ENCODE measurements at regions not wholly inside any gene's neighbourhood (a gene's known extent, or its start where the extent isn't known, plus 50 kb on each side); places are given as distances from the start of the nearest gene placed in this dataset.

DNA sequence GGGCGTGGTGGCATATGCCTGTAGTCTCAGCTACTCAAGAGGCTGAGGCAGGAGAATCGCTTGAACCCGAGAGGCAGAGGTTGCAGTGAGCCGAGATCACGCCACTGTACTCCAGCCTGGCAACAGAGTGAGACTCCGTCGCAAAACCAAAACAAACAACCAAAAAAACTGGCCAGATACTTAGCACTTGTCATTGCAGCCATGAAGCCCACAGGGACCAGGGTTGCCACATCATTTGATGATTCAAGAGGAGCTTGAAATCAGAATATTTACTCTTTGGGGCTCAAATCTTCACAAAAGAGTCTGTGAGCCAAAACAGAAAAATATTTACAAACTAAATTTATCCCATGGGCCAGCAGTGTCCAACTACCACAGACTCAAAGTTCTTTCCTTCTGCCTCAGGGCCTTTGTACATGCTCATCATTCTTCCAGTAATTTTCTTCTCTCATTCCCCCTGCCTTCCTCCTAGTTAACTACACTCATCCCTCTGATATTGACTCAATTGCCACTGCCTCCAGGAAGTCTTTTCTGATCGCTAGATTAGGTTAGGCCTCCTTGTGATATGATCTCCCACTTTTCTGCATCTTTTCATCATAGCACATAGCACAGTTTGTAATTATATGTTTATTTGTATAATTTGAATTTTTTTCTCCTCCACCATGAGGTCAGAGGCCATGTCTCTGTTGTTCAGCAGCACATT lies 130.8 kb upstream of the PLEKHG7 start:
- no peak for DNase-seq
- no peak overlapping the region for H3K27ac ChIP-seq
- intact Hi-C loops (cut with DNase I): loop anchor here (5.0 to 10.0 kb wide), 2 partner anchors 760 to 1207 kb away; no protein-coding TSS in a partner anchor
- TF ChIP-seq POLR2A (IDR thresholded peaks at IDR 0.05) (no peak), CTCF (IDR thresholded peaks at IDR 0.05) (no peak)
- no peaks in the 10 kb centered on the region for H3K27me3 ChIP-seq
- WGBS, 2 donors: 86 to 94% methylated on average over 8 of the region's 8 CpGs
- no peaks in the 10 kb centered on the region for H3K36me3 ChIP-seq
- no peaks in the 10 kb centered on the region for H3K9me3 ChIP-seq
- peaks cover 0 to 11% of the 10 kb centered on the region in 2 donors for H3K4me1 ChIP-seq
- H3K4me3 ChIP-seq (replicated peaks in 1 of 3): no peak overlapping the region

- Histone ChIP-seq H3K27ac (no peak overlapping the region), H3K9me3 (no peaks in the 10 kb centered on the region), H3K4me3 (replicated peaks in 1 of 3) (no peak overlapping the region), H3K27me3 (no peaks in the 10 kb centered on the region), H3K4me1 (peaks cover 0 to 11% of the 10 kb centered on the region in 2 donors), H3K36me3 (no peaks in the 10 kb centered on the region)
- no peak for DNase-seq
- 84 to 89% methylated on average over 4 of the region's 4 CpGs for WGBS, 2 donors
- intact Hi-C loops (cut with DNase I): loop anchor here (5.0 to 10.0 kb wide), 2 partner anchors 759 to 1206 kb away; no protein-coding TSS in a partner anchor
- no peak for TF ChIP-seq CTCF (IDR thresholded peaks at IDR 0.05)
Observed at GRCh38 chr12:92571169-92571568, 131.6 kb upstream of the PLEKHG7 start.

DNA sequence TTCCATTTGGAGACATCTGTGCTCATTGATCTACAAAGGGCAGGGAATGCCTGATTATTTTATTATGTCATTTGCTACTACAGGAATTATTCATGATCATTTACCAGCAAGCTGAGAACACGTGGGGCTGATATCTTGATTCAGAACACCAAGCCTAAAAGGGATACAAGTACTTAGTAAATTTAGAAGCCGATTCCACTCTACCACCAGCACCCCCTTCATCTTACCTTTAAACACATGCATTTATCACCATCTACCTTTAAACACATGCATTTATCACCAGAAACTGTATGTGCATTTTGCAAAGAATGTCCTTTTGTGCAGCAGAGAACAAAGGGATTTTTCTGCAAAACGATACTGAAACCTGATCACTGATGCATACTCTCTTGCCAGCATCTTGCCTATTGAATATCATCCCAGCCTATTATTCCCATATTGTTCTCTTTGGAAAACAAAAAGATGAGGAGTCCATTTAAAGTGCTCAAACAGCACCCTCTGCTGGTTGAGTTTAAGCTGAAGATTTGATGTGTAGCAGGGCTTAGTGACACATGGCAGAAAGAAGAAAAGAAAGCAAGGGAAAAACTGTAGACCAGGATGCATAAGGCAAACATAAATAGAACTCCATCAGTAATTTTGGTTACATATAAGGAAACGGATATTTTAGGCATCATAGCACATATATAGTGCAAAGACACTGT lies 132.6 kb upstream of the PLEKHG7 start:
- Histone ChIP-seq H3K4me1 (peaks cover 0 to 11% of the 10 kb centered on the region in 2 donors), H3K36me3 (no peaks in the 10 kb centered on the region), H3K27ac (no peak overlapping the region), H3K4me3 (replicated peaks in 1 of 3) (no peak overlapping the region), H3K9me3 (no peaks in the 10 kb centered on the region), H3K27me3 (no peaks in the 10 kb centered on the region)
- intact Hi-C loops (cut with DNase I): loop anchor here (5.0 to 10.0 kb wide), 2 partner anchors 758 to 1205 kb away; no protein-coding TSS in a partner anchor
- WGBS, 2 donors: 10 to 18% methylated on average over 4 of the region's 4 CpGs
- TF ChIP-seq CTCF (IDR thresholded peaks at IDR 0.05) (peak in 5 of 6 experiments; percentile 48 to 95 (median 81)), POLR2A (IDR thresholded peaks at IDR 0.05) (no peak)
- peak; percentile 56 to 57 for DNase-seq

GRCh38 chr12:92568691-92569090 lies 134.1 kb upstream of the PLEKHG7 start:
- WGBS, 2 donors: 79% methylated on average over 2 of the region's 2 CpGs
- intact Hi-C loops (cut with DNase I): no loop called here
- Histone ChIP-seq H3K27me3 (no peaks in the 10 kb centered on the region), H3K9me3 (no peaks in the 10 kb centered on the region), H3K36me3 (no peaks in the 10 kb centered on the region), H3K27ac (no peak overlapping the region), H3K4me1 (peaks cover 5 to 6% of the 10 kb centered on the region in 2 donors), H3K4me3 (replicated peaks in 1 of 3) (no peak overlapping the region)
- DNase-seq: no peak
- TF ChIP-seq CTCF (IDR thresholded peaks at IDR 0.05) (no peak), POLR2A (IDR thresholded peaks at IDR 0.05) (no peak)

DNA sequence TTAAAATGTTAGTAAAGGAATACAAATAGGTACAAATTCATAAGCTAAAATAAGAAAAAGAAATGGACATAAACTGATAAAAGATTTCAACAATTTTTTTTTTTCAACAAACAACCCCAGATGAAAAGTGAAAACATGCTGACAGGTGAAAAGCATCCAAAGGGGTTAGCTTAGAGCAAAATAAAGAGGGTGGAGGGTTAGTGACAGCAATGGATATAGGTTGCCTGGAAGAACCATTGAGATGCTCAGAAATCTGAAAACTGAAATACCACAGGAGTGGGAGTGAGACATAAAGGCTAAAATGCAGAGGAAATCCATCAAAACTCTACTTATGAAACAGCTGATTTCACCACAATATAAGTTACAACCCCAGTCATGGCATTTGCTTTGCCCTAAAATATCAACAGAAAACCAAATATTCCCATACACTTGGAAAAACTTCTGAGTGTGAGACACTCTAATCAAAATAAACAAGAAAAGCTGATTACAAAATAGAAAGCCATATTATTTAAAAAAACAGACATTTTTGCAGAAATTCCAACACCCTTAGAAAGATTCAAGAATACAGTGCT lies 136.3 kb upstream of the PLEKHG7 start:
- intact Hi-C loops (cut with DNase I): no loop called here
- no peak for DNase-seq
- H3K36me3 ChIP-seq: no peaks in the 10 kb centered on the region
- TF ChIP-seq CTCF (IDR thresholded peaks at IDR 0.05): no peak
- H3K9me3 ChIP-seq: no peaks in the 10 kb centered on the region
- H3K4me3 ChIP-seq (replicated peaks in 1 of 3): no peak overlapping the region
- peaks cover 18 to 25% of the 10 kb centered on the region in 2 donors for H3K4me1 ChIP-seq
- H3K27me3 ChIP-seq: no peaks in the 10 kb centered on the region
- H3K27ac ChIP-seq: no peak overlapping the region

All from thyroid gland (tissue), 4 donors.